Erythroblast (primary cell): ENCODE measurements at regions not wholly inside any gene's neighbourhood (a gene's known extent, or its start where the extent isn't known, plus 50 kb on each side); places are given as distances from the start of the nearest gene placed in this dataset.

Source experiments
- GATA1 ChIP-seq: IDR thresholded peaks from 2 replicates; pipeline ENCODE4 v1.6.1; 2011; ENCODE audit warnings: low read depth, mild to moderate bottlenecking, control low read depth, low read length, moderate library complexity
- POLR2A ChIP-seq: IDR thresholded peaks from 2 replicates; pipeline ENCODE4 v1.6.1; 2011; ENCODE audit warnings: mild to moderate bottlenecking, low read length

DNA sequence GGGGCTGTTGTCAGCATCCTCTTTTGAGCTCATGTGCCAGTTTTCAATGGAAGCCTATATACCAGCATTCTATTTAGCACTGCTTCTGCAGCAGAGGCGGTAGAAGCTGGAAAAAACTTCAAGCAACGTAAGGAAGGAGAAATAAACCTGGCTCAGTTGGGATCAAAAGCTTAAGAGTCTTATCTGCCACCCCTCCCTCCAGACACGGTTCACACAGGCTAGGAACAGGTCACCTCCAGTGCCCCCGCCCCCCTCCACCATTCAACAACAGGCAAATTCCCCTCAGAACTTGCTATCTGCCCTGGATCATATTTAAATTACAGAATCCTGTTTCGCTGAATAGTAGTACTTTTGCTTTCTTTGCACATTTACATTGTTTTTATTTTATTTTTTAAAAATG, 384.8 kb upstream of the PKDCC start:
- TF ChIP-seq POLR2A, result no peak
- TF ChIP-seq GATA1, result no peak
